Spleen (tissue), 7 donors: ENCODE measurements at regions not wholly inside any gene's neighbourhood (a gene's known extent, or its start where the extent isn't known, plus 50 kb on each side); places are given as distances from the start of the nearest gene placed in this dataset.
"Not testable (repeated sequence)": the region's sequence is repeated elsewhere in the genome, so short reads cannot be mapped to it uniquely, and the experiment has no call there.

Experiments
- POLR2A ChIP-seq, 3 donors: fragments of 450-650 bp; IDR thresholded peaks; one replicate each; pipeline ENCODE4 v1.5.1; 2017; ENCODE audit warnings: antibody characterized with exemption in 3 of 3, mild to moderate bottlenecking in 1 of 3
- POLR2AphosphoS5 ChIP-seq, 3 donors: sonication (generic); formaldehyde crosslinking; IDR thresholded peaks; one replicate each; pipeline ENCODE4 v1.5.1; 2017; ENCODE audit warnings: antibody characterized with exemption in 3 of 3
- TF ChIP-seq, protein P1 (sequence below), 11 experiments: fragments of 200-600 bp in 7 of 11; fragments of 450-650 bp in 4 of 11; sonication (generic) in 4 of 11; IDR thresholded peaks in 8 of 11; conservative IDR thresholded peaks in 3 of 11; 1 replicate in 7 of 11; 2 replicates in 4 of 11; pipeline versions ENCODE4 v1.4.0 to v1.8.0; 2016 to 2021; ENCODE audit warnings: antibody characterized with exemption in 11 of 11, inconsistent platforms in 4 of 11, mild to moderate bottlenecking in 1 of 11
- donor health status: DM: no; HTN: no; CAD: no; lungs with moderate emphysema.
- donor health status: DM: no; HTN: no; CAD: no.
- donor health status: DM: no; HTN: no; CAD: no.

DNA sequence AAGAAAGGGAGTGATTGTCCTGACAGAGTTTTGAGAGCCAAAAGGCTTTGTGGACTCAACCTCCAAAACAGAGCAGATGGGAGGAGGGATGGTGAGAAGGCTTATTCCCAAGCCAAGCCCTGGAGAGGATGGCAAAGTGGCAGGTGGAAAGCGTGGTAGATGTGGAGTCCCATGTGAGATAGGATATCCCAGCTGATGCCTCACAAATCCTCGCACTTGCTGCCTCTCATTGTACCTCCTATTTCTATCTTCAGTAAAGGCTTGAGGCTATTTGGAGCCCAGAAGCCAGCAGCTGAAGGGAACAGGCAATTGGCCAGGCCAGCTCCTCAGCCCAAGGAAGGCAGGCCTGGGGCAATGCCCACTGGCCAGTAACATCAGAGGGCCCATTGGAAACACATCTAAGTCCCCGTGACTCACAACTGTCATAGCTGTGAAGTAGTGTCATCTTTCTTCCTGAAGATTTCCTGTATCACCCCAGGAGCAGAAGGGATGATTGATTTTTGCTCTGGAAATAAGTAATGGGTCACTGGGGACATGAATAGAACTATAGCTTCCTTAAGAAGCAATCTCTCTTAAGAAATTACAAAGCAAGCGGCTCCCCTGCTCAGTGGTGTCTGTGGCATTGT, 114.4 kb downstream of the KBTBD2 start:
- TF ChIP-seq, protein P1, sequence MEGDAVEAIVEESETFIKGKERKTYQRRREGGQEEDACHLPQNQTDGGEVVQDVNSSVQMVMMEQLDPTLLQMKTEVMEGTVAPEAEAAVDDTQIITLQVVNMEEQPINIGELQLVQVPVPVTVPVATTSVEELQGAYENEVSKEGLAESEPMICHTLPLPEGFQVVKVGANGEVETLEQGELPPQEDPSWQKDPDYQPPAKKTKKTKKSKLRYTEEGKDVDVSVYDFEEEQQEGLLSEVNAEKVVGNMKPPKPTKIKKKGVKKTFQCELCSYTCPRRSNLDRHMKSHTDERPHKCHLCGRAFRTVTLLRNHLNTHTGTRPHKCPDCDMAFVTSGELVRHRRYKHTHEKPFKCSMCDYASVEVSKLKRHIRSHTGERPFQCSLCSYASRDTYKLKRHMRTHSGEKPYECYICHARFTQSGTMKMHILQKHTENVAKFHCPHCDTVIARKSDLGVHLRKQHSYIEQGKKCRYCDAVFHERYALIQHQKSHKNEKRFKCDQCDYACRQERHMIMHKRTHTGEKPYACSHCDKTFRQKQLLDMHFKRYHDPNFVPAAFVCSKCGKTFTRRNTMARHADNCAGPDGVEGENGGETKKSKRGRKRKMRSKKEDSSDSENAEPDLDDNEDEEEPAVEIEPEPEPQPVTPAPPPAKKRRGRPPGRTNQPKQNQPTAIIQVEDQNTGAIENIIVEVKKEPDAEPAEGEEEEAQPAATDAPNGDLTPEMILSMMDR (IDR thresholded peaks at IDR 0.05 in 8 of 11, conservative IDR thresholded peaks at IDR 0.05 in 3 of 11), result not testable (repeated sequence)
- TF ChIP-seq POLR2A, POLR2AphosphoS5 (IDR thresholded peaks at IDR 0.05): not testable (repeated sequence)
